Limb (tissue), 2 donors: ENCODE measurements at regions not wholly inside any gene's neighbourhood (a gene's known extent, or its start where the extent isn't known, plus 50 kb on each side); places are given as distances from the start of the nearest gene placed in this dataset.

Experiments
- DNase-seq, 2 donors: peaks; one replicate each; pipeline ENCODE4 v3.0.0-alpha.2; 2016; ENCODE audit errors: extremely low spot score in 2 of 2

- no peak for DNase-seq
Observed at GRCh38 chr4:19722404-19722803, 529.3 kb upstream of the SLIT2 start.

- no peak for DNase-seq
Observed at GRCh38 chr4:19721587-19721986, 530.1 kb upstream of the SLIT2 start.

- no peak for DNase-seq
Observed at GRCh38 chr4:19720610-19721009, 531.1 kb upstream of the SLIT2 start.

GRCh38 chr4:19720190-19720589 is 531.5 kb upstream of the SLIT2 start:
- no peak for DNase-seq

GRCh38 chr4:19711871-19712270 is 539.8 kb upstream of the SLIT2 start:
- DNase-seq = no peak

- no peak for DNase-seq
Observed at GRCh38 chr4:19707876-19708275, 543.8 kb upstream of the SLIT2 start.

GRCh38 chr4:19703391-19703790 is 548.3 kb upstream of the SLIT2 start:
- no peak for DNase-seq

- no peak for DNase-seq
Observed at GRCh38 chr4:19700992-19701391, 550.7 kb upstream of the SLIT2 start.

- DNase-seq = no peak
Observed at GRCh38 chr4:19698961-19699360, 552.7 kb upstream of the SLIT2 start.

- DNase-seq = no peak
Observed at GRCh38 chr4:19694812-19695211, 556.9 kb upstream of the SLIT2 start.

- DNase-seq = peak; percentile 37 to 51
Observed at GRCh38 chr4:19693936-19694570, 557.7 kb upstream of the SLIT2 start.

GRCh38 chr4:19689511-19689910 is 562.2 kb upstream of the SLIT2 start:
- DNase-seq = no peak

- no peak for DNase-seq
Observed at GRCh38 chr4:19686456-19686855, 565.2 kb upstream of the SLIT2 start.

- peak in 1 of 2 donors; percentile 45 for DNase-seq
Observed at GRCh38 chr4:19684084-19684483, 567.6 kb upstream of the SLIT2 start.

- peak in 1 of 2 donors; percentile 21 for DNase-seq
Observed at GRCh38 chr4:19683426-19683825, 568.3 kb upstream of the SLIT2 start.

GRCh38 chr4:19677211-19677610 is 574.5 kb upstream of the SLIT2 start:
- DNase-seq = no peak

- DNase-seq = peak in 1 of 2 donors; percentile 42
Observed at GRCh38 chr4:19675172-19675811, 576.4 kb upstream of the SLIT2 start.

GRCh38 chr4:19659101-19659500 is 592.6 kb upstream of the SLIT2 start:
- DNase-seq = no peak

- DNase-seq = no peak
Observed at GRCh38 chr4:19657856-19658255, 593.8 kb upstream of the SLIT2 start.

GRCh38 chr4:19655666-19656065 is 596.0 kb upstream of the SLIT2 start:
- no peak for DNase-seq

GRCh38 chr4:19650903-19651864 is 600.5 kb upstream of the SLIT2 start:
- no peak for DNase-seq

GRCh38 chr4:19645589-19645988 is 606.1 kb upstream of the SLIT2 start:
- DNase-seq = no peak
